EL (cell line): ENCODE measurements at regions not wholly inside any gene's neighbourhood (a gene's known extent, or its start where the extent isn't known, plus 50 kb on each side); places are given as distances from the start of the nearest gene placed in this dataset.

ENCODE experiments used
- DNase-seq: peaks from one replicate; pipeline ENCODE4 v3.0.0-alpha.2; 2016

GRCh38 chr1:192713921-192714320, 78.0 kb downstream of the RGS13 start:
- DNase-seq = peak; percentile 3

DNA sequence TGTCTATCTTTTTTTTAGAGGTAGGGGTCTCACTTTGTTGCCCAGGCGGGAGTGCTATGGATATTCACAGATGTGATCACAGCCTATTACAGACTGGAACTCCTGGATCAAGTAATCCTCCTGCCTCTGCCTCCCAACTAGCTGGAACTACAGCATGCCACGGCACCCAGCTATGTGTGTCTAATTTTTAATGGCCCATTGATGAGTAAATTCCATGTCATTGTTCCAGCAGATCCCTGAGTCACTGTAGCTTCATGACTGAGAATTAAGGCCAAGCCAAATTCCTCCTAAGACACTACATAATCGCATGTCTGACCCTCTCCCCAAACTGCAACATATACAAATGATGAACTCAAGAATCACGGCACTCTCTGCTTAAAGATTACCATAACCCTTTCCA, 84.2 kb upstream of the RGS2 start:
- peak; percentile 82 for DNase-seq

GRCh38 chr1:192726820-192727504, 81.9 kb upstream of the RGS2 start:
- no peak for DNase-seq

DNA sequence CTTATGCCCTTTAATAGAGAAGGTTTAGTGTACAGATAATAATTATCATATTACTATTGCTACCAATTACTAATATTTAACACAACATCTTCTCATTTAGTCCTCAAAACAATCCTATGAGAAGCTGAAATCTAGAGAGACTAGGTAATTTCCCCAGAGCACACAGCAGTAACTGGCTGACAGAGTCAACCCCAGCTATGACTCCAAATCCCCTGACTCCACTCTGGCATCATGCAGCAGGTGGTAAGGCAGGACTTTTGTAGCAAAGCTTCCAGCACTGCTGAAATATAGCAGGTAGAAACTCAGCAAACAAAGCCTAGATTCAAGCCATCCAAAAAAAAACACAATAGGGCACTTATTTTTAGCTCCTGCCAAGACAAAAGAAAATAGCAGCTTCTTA, 79.3 kb upstream of the RGS2 start:
- no peak for DNase-seq

GRCh38 chr1:192730198-192730597, 78.6 kb upstream of the RGS2 start:
- no peak for DNase-seq

- DNase-seq = peak; percentile 11
These were observed 76.1 kb upstream of the RGS2 start for GRCh38 chr1:192732787-192733186.

DNA sequence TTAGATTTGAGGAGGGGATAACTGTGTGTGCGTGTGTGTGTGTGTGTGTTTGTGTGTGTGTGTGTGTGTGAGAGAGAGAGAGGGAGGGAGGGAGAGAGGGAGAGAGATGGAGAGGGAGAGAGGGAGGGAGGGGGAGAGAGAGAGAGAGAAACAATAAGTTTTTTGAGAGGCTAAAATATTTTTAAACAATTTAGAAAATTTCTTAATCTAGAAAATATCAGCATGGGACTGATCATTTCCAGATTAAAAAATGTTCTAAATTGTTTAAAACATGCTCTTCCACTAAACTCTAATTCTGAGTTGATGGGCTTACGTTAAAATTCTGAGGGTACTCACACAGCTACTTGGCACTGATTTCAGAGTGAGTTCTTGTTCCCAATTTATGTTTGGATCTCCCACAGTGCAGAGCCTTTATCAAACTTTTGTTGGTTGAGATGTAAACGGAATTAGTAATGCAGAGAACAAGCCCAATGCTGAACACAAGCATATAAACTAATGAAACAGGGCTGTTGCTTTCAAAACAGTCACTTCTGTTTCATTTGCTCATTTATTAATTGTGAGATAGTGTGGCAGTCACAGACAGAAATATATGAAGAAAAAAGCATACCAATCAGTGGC, 73.4 kb upstream of the RGS2 start:
- DNase-seq = no peak

DNA sequence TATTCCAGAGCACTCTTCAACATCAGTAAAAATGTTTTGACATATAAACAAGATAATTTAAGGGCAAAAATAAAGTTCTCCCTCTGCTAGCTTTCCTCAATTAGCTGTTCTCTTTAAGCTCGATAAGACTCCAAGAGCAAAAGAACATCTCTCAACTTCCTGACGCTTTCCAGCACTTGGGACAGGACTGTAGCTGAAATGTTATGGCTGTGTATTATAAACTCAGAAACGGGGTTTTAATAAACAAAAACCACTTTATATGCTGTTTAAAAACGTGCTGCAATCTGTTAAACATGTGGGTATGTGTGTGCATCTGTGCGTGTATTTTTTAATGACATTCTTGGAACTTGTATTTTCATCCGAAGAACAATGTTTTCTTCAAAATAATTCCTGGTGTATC, 71.5 kb upstream of the RGS2 start:
- DNase-seq = no peak

DNA sequence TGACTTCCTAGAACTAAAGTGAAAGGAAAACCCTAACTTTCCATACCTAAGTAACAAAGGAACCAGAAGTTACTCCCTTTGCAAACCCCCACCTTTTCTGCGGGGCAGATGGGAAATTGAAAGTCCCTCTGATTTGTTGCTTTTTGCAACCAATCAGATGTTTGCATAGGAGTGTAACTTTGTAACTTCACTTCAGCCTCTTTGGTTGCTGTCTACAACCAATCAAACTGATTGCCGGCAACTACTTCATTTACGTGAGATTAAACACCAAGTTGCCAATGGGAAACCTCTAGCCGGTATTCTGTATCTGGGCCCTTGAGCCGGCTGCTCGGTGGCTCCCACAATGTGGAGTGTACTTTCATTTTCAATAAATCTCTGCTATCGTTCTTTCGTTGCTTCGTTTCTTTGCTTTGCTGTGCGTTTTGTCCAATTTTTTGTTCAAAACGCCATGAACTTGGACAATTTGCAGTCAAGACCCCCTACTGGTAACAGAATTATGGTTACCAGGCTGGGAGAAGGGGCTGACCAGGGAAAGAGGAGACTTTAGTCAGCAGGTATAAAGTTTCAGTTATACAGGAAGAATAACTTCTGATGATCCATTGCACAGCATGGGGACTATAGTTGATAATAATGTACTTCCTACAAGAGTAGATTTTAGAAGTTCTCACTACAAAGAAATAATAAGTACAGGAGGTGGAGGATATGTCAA, 69.2 kb upstream of the RGS2 start:
- no peak for DNase-seq

DNA sequence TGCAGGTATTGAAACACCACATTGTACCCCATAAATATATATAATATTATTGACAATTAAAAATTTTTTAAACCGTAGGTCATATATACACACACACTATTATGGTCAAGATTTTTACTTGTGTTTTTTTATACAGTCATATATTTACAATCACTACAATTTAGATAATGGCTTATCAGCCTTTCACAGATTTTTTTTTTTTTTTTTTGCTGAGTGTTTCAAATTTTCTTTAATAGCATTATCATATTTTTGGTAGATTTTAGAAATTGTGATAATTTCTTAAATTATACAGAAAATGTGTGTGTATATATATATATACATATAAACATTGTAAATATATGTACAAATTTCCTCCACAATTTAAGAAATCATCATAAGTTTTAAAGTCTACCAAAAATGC, 68.6 kb upstream of the RGS2 start:
- no peak for DNase-seq

- no peak for DNase-seq
These were observed 67.7 kb upstream of the RGS2 start for GRCh38 chr1:192741095-192741494.

DNA sequence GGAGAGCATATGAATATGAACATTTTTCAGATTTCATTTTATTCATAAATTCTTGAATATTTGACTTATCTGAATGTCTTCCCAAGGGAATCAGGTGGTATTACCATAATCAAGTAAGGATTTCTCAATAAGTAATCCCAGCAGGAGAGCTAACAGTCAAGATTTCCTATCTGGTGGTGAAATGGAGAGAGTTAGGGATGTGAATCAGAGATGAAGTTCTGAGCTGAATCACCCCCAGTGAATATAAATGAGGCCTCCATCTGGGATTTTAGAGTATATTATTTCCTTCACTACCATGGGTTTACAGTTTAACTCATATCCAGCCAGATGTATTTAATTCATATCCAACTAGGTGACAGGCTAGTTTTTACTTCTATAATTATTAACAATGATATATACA, 61.5 kb upstream of the RGS2 start:
- DNase-seq = no peak

- no peak for DNase-seq
These were observed 60.9 kb upstream of the RGS2 start for GRCh38 chr1:192747943-192748342.

DNA sequence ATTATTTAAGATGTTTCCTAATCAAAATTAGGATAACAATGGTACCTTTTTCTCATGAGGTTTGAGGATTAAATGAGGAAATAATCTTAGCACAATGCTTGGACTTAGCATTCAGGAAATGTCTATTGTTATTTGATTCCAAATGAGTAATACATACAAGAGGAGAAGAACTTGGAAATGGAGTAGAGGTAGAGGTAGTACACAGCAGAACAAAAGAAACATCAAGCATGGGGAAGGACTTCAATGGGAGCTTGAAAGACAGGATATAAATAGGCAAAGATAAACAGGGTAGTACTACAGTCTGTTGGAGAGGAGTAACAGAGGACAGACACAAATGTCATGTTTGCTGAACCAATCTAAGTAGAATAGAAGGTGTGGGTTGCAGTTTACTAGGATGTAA, 59.5 kb upstream of the RGS2 start:
- DNase-seq = no peak

GRCh38 chr1:192751260-192751659, 57.6 kb upstream of the RGS2 start:
- no peak for DNase-seq

DNA sequence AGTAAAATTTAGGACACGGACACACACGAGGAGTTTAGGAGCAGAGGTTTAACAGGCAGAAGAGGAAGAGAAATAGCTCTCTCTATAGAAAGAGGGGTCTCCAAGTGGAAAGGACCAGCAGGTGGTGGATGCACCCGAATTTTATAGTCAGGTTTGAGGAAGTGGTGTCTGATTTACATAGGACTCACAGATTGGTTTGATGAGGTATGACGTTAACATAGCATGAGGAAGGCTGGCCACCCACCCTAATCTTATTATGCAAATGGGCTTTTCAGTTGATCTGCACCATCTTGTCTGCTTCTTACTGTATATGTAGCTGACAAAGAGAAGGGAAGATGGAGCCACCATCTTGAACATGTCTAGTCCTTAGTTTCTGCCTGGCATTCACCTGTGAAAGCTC, 52.5 kb upstream of the RGS2 start:
- no peak for DNase-seq

- DNase-seq = no peak
These were observed 52.0 kb upstream of the RGS2 start for GRCh38 chr1:192756847-192757246.

DNA sequence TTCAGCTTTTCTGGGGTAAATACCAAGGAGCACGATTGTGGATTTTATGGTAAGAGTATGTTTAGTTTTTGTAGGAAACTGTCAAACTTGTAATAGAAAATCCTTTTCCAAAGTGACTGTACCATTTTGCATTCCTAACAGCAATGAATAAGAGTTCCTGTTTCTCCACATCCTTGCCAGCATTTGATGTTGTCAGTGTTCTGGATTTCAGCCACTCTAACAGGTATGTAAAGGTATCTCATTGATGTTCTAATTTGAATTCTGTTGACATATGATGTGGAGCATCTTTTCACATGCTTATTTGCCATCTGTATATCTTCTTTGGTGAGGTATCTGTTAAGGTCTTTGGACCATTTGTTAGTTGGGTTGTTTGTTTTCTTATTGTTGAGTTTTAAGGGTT, 50.3 kb upstream of the RGS2 start:
- no peak for DNase-seq
